ENCODE measurements at regions not wholly inside any gene's neighbourhood (a gene's known extent, or its start where the extent isn't known, plus 50 kb on each side); places are given as distances from the start of the nearest gene placed in this dataset.

- DNase-seq, result no peak
Observed at GRCh38 chr18:42649331-42650035, 466.0 kb downstream of the RIT2 start.

- DNase-seq, result no peak
Observed at GRCh38 chr18:42654556-42654955, 460.9 kb downstream of the RIT2 start.

GRCh38 chr18:42657551-42657950, 457.9 kb downstream of the RIT2 start:
- no peak for DNase-seq

GRCh38 chr18:42658171-42658570, 457.3 kb downstream of the RIT2 start:
- DNase-seq, result no peak

GRCh38 chr18:42659187-42659586, 456.3 kb downstream of the RIT2 start:
- DNase-seq, result no peak

- no peak for DNase-seq
Observed at GRCh38 chr18:42670860-42671259, 444.6 kb downstream of the RIT2 start.

GRCh38 chr18:42675810-42676209, 439.7 kb downstream of the RIT2 start:
- DNase-seq, result no peak

GRCh38 chr18:42683094-42683493, 432.4 kb downstream of the RIT2 start:
- no peak for DNase-seq

- DNase-seq, result no peak
Observed at GRCh38 chr18:42689310-42689709, 426.2 kb downstream of the RIT2 start.
